ENCODE measurements at regions not wholly inside any gene's neighbourhood (a gene's known extent, or its start where the extent isn't known, plus 50 kb on each side); places are given as distances from the start of the nearest gene placed in this dataset.
A peak's percentile ranks its signal among the peaks of the same experiment; 100 is the strongest.

- DNase-seq, result no peak
- in situ Hi-C loops (cut with MboI; ENCODE audit: low sequenced_read_pairs in 4 of 4), result no loop called here
- Histone ChIP-seq H3K27ac (no peak overlapping the region), H3K36me3 (no peaks in the 10 kb centered on the region), H3K4me1 (no peaks in the 10 kb centered on the region), H3K9me3 (no peaks in the 10 kb centered on the region), H3K27me3 (no peaks in the 10 kb centered on the region), H3K4me3 (no peak overlapping the region)
- no peak for TF ChIP-seq CTCF (IDR thresholded peaks at IDR 0.05 in 4 of 5, conservative IDR thresholded peaks at IDR 0.05 in 1 of 5)
- TF ChIP-seq POLR2A (IDR thresholded peaks at IDR 0.05), result no peak
- ATAC-seq, result no peak
- intact Hi-C loops (cut with DNase I; ENCODE audit: low total_unique reads), result no loop called here
Observed at GRCh38 chr7:136230210-136230609, 253.1 kb upstream of the MTPN start.

GRCh38 chr7:136229790-136230189, 252.6 kb upstream of the MTPN start:
- no peak for ATAC-seq
- DNase-seq, result no peak
- intact Hi-C loops (cut with DNase I; ENCODE audit: low total_unique reads), result no loop called here
- in situ Hi-C loops (cut with MboI; ENCODE audit: low sequenced_read_pairs in 4 of 4), result no loop called here
- Histone ChIP-seq H3K27me3 (no peaks in the 10 kb centered on the region), H3K4me3 (no peak overlapping the region), H3K4me1 (no peaks in the 10 kb centered on the region), H3K27ac (no peak overlapping the region), H3K36me3 (no peaks in the 10 kb centered on the region), H3K9me3 (no peaks in the 10 kb centered on the region)
- TF ChIP-seq CTCF (IDR thresholded peaks at IDR 0.05 in 4 of 5, conservative IDR thresholded peaks at IDR 0.05 in 1 of 5), result no peak
- TF ChIP-seq POLR2A (IDR thresholded peaks at IDR 0.05), result no peak

GRCh38 chr7:136228171-136228570, 251.0 kb upstream of the MTPN start:
- Histone ChIP-seq H3K27me3 (no peaks in the 10 kb centered on the region), H3K9me3 (no peaks in the 10 kb centered on the region), H3K36me3 (no peaks in the 10 kb centered on the region), H3K4me3 (peak overlapping the region in 1 of 4 donors; percentile 4), H3K27ac (no peak overlapping the region), H3K4me1 (no peaks in the 10 kb centered on the region)
- TF ChIP-seq CTCF (IDR thresholded peaks at IDR 0.05 in 4 of 5, conservative IDR thresholded peaks at IDR 0.05 in 1 of 5) (no peak), POLR2A (IDR thresholded peaks at IDR 0.05) (no peak)
- intact Hi-C loops (cut with DNase I; ENCODE audit: low total_unique reads), result no loop called here
- in situ Hi-C loops (cut with MboI; ENCODE audit: low sequenced_read_pairs in 4 of 4), result no loop called here
- DNase-seq (no peak), ATAC-seq (no peak)

- Histone ChIP-seq H3K4me1 (no peaks in the 10 kb centered on the region), H3K36me3 (no peaks in the 10 kb centered on the region), H3K27ac (no peak overlapping the region), H3K4me3 (no peak overlapping the region), H3K9me3 (no peaks in the 10 kb centered on the region), H3K27me3 (no peaks in the 10 kb centered on the region)
- DNase-seq, result no peak
- no peak for TF ChIP-seq POLR2A (IDR thresholded peaks at IDR 0.05)
- no peak for TF ChIP-seq CTCF (IDR thresholded peaks at IDR 0.05 in 4 of 5, conservative IDR thresholded peaks at IDR 0.05 in 1 of 5)
- ATAC-seq, result no peak
- in situ Hi-C loops (cut with MboI; ENCODE audit: low sequenced_read_pairs in 4 of 4) (no loop called here), intact Hi-C loops (cut with DNase I; ENCODE audit: low total_unique reads) (no loop called here)
Observed at GRCh38 chr7:136214356-136214755, 237.2 kb upstream of the MTPN start.

GRCh38 chr7:136213012-136213411, 235.9 kb upstream of the MTPN start:
- Histone ChIP-seq H3K9me3 (no peaks in the 10 kb centered on the region), H3K4me1 (no peaks in the 10 kb centered on the region), H3K4me3 (no peak overlapping the region), H3K36me3 (no peaks in the 10 kb centered on the region), H3K27me3 (no peaks in the 10 kb centered on the region), H3K27ac (no peak overlapping the region)
- TF ChIP-seq POLR2A (IDR thresholded peaks at IDR 0.05), result no peak
- no peak for TF ChIP-seq CTCF (IDR thresholded peaks at IDR 0.05 in 4 of 5, conservative IDR thresholded peaks at IDR 0.05 in 1 of 5)
- intact Hi-C loops (cut with DNase I; ENCODE audit: low total_unique reads) (no loop called here), in situ Hi-C loops (cut with MboI; ENCODE audit: low sequenced_read_pairs in 4 of 4) (no loop called here)
- ATAC-seq (no peak), DNase-seq (no peak)

Measured in gastrocnemius medialis (tissue), 4 donors.